HG03045 (cell line): ENCODE measurements at regions not wholly inside any gene's neighbourhood (a gene's known extent, or its start where the extent isn't known, plus 50 kb on each side); places are given as distances from the start of the nearest gene placed in this dataset.
"Not testable (repeated sequence)": the region's sequence is repeated elsewhere in the genome, so short reads cannot be mapped to it uniquely, and the experiment has no call there.

Experiments used
- ATAC-seq: cut with Tn5 transposase; IDR thresholded peaks from one replicate; pipeline ENCODE4 v1.9.1; 2021; ENCODE audit warnings: mild to moderate bottlenecking, moderate library complexity; ENCODE audit not compliant: unreplicated experiment

DNA sequence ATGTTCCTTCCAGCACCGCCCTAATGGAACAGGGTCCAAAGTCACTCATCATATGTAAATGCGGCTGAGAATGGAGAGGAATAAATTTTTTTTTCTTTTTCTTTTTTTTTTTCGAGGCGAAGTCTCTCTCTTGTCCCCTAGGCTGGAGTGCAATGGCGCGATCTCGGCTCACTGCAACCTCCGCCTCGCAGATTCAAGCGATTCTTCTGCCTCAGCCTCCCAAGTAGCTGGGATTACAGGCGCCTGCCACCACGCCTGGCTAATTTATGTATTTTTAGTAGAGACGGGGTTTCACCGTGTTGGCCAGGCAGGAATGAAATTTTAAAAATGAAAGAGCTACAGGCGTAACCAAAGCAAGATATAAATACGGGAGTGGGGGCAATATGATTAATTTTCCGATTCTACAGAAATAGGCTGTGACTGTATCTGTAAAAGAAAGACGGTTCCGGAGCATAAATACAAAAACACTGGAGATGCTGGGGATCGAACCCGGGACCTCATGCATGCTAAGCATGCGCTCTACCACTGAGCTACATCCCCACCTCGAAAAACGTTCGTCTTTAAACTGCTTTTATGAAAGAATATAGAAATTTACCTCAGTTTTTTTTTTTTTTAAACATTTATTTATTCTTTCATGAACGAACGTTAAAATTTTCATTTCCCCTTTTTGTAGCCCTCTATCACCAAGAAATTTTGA, 132.2 kb downstream of the GPX5 start:
- ATAC-seq, result no peak

DNA sequence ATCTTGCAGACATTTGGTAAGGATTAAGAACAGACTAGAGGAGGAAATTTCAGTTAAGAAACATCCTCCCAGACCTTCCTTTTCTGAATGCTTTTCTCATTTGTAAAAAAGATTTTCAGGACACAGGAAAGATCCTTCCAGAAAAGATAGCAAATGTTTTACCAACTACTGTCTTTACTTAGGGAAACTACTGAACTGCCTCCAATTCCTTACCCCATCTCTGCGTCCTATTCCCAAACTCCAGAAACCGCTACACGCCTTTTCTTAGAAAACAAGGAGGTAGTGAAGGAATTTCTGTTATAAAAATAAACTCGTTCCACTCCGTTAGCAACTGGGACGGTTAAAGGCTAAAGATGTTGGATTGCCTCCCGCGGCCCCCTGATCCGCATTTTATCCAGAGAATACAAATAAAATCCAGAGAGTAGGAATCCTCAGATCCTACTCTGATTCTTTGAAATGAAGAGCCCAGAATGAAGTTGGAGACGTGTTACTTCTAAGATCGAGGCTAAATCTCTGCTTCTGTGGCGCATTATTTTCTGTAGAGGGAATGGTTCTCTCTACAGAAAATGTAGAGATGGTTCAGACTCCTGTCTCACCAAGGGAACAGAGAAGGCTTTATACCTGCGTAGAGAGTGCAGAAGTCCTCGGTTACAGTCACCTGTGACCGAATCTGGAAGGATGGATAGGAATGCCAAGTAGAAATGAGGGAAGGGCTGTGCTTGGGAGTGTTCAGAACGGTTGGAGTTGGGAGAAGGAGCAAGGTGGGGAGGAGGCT, 133.0 kb downstream of the GPX5 start:
- no peak for ATAC-seq

DNA sequence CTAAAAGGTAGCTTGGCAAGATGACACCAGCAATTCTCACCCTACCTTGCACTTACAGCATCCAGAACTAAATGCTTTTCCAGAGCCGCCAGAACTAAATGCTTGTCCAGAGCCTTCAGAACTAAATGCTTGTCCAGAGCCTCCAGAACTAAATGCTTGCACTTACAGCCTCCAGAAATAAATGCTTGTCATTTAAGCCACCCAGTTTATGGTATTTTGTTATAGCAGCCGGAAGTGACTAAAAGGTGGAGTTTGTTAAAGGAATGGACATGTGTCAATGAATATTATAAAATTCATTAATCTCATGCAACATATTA, 133.5 kb downstream of the GPX5 start:
- ATAC-seq, result no peak

DNA sequence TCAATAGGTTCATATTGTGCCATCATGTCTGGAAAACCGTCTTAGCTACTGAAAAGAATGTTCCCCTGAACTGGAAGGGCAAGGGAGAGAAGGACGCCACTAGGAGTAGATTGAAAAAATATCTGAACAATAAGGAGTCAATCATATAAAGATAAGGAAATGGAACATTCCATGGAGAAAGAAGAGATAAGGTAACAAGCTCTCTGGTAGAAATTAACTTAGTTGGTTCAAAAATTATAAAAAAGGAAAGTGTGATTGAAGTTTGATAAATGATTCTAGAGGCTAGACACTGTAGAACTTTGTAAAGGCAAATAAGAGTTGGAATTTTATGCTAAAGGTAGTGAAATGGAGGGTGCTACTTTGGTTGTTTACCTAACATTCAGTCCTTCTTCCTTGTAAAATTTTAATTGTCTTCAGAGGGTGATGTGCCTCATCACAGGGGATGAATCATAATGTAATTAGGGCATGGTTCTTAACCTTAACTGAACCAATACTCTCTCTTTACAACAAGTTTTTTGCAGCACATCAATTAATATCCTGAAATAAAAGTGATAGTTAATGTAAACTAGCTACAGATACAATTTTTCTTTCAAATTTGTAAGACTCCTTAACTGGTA, 135.5 kb downstream of the GPX5 start:
- no peak for ATAC-seq

DNA sequence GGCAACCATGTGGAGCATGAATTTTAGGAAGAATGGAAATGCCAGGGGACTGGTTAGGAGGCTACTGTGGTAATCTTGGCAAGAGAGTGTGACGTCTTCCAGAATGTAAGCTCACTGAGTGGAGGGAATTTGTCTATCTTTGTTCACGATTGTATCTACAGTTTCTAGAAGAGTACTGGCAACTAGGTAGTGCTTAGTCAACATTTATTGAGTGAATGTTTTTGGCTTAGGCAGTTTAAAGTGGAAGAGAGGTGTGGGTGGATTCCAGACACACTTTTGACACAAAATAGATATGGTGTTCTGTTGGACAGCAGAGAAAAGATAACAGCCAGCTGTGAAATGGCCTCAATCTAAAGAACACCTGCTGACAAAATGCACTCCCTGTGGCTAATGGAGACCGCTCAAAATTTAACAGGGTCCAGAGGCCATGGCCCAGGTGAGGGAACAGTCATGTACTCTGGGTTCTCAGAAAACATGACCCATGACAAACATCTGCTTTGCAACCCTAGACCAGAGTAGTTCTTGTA, 139.3 kb downstream of the GPX5 start:
- no peak for ATAC-seq

DNA sequence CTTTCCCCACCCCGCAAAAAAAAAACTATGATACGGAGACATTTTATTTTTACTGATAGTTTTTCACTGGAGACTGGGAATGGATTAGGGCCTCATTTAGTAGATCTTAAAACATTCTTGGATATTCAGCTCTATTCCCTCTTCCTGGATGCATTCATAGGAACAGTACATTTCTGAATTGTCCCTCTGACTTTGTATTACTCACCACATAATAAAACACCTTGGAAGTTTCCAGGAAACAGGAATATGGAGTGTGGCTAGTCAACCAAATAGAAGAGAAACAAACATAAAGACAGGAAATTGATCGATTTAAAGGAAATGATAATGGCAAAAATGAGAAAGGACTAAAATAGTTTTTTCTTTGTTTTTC, 147.7 kb downstream of the GPX5 start:
- ATAC-seq, result no peak

DNA sequence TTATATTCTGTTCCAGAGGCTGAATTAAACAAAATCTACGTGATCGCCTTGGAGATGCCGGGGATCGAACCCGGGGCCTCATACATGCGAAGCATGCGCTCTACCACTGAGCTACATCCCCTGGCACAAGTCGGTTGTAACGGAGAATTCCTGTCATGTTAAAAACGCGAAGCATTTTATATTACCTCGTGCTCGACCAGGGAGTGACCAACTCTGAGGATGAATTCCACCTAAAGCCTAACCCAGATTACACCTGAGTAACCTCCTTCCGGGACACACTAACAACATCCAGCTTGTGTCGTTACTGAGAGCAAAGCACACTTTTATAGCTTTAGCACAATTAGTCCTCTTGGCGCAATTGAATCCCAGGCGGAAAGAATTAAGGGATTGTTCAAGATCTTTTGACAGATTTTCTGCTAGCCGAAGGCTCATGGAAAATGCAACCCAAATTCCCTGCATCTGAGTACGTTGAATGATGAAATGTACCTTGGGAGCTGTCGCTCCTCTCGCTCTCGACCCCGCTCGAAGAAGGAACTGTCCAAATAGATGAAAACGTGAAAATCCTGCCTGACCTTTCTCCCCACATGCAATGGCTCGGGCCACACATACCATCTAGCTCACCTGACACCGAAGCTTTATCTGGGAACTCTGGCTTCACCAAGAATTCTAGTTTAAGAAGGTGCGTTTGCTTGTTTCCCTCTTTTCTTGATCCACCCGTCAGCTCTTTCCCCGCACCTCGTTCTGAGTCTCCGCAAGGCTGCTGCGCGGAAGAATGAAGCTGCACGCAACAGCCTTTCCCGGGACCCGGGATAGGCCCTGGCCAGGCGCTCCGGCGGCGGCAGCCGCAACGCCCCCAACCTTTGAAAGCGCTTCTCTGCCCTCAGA, 148.3 kb downstream of the GPX5 start:
- no peak for ATAC-seq

DNA sequence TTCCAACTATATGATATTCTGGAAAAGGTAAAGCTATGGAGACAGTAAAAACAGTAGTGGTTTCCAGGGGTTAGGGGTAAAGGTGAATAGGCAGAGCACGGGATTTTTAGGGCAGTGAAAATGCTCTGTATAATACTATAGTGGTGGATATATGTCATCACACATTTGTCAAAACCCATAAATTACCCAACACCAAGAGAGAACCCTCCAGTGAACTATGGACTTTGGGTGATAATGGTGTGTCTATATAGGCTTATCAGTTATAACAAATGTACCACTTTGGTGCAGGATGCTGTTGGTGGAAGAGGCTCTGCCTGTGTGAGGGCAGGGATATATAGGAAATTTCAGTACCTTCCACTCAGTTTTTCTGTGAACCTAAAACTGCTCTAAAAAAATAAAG, 149.9 kb downstream of the GPX5 start:
- no peak for ATAC-seq

DNA sequence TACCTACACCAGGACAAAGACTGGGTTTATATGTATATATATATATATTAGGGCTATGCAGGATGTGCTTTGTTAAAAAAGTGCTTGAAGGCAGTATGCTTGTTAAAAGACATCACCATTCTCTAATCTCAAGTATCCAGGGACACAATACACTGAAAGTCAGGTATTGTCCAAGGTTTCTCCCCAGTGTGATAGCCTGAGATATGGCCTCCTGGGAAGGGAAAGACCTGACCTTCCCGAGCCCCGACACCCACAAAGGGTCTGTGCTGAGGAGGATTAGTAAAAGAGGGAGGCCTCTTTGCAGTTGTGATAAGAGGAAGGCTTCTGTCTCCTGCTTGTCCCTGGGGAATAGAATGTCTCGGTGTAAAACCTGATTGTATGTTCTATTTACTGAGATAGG, 156.9 kb downstream of the GPX5 start:
- no peak for ATAC-seq

DNA sequence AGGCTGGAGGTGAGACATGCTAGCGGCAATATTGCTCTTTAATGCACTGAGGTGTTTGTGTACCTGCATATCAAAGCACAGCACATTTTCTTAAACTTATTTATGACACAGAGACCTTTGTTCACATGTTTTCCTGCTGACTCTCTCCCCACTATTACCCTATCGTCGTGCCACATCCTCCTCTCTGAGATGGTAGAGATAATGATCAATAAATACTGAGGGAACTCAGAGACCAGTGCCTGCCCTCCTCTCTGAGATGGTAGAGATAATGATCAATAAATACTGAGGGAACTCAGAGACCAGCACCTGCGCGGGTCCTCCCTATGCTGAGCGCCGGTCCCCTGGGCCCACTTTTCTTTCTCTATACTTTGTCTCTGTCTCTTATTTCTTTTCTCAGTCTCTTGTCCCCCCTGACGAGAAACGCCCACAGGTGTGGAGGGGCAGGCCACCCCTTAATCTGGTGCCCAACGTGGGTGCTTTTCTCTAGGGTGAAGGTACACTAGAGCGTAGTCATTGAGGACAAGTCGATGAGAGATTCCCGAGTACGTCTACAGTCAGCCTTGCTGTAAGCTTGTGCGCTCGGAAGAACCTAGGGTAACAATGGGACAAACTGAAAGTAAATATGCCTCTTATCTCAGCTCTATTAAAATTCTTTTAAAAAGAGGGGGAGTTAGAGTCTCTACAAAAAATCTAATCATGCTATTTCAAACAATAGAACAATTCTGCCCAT, 157.4 kb downstream of the GPX5 start:
- ATAC-seq, result not testable (repeated sequence)

DNA sequence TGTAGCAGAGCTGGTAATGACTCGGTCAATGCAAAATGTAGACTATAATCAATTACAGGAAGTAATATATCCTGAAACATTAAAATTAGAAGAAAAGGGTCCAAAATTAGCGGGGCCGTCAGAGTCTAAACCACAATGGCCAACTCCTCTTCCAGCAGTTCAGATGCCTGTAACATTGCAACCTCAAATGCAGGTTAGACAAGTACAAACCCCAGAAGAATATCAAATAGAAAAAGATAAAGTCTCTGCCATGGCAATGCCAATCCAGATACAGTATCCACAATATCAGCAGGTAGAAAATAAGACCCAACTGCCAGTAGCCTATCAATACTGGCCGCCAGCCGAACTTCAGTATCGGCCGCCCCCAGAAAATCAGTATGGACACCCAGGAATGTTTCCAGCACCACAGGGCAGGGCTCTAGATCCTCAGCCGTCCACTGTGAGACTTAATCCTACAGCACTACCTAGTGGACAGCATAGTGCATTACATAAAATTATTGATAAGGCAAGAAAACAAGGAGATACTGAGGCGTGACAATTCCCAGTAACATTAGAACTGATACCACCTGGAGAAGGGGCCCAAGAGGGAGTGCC, 158.4 kb downstream of the GPX5 start:
- ATAC-seq, result no peak

DNA sequence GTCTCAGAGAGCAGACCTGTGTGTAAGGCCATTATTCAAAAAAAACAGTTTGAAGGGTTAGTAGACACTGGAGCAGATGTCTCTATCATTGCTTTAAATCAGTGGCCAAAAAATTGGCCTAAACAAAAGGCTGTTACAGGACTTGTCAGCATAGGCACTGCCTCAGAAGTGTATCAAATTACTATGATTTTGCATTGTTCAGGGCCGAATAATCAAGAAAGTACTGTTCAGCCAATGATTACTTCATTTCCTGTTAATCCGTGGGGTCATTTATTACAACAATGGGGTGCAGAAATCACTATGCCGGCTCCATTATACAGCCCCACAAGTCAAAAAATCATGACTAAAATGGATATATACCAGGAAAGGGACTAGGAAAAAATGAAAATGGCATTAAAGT, 160.3 kb downstream of the GPX5 start:
- ATAC-seq, result not testable (repeated sequence)

DNA sequence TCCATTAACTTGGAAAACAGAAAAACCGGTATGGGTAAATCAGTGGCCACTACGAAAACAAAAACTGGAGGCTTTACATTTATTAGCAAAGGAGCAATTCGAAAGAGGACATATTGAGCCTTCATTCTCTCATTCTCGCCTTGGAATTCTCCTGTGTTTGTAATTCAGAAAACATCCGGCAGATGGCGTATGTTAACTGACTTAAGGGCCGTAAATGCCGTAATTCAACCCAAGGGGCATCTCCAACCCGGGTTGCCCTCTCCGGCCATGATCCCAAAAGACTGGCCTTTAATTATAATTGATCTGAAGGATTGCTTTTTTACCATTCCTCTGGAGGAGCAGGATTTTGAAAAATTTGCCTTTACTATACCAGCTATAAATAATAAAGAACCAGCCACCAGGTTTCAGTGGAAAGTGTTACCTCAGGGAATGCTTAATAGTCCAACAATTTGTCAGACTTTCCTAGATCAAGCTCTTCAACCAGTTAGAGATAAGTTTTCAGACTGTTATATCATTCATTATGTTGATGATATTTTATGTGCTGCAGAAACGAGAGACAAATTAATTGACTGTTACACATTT, 160.9 kb downstream of the GPX5 start:
- not testable (repeated sequence) for ATAC-seq

DNA sequence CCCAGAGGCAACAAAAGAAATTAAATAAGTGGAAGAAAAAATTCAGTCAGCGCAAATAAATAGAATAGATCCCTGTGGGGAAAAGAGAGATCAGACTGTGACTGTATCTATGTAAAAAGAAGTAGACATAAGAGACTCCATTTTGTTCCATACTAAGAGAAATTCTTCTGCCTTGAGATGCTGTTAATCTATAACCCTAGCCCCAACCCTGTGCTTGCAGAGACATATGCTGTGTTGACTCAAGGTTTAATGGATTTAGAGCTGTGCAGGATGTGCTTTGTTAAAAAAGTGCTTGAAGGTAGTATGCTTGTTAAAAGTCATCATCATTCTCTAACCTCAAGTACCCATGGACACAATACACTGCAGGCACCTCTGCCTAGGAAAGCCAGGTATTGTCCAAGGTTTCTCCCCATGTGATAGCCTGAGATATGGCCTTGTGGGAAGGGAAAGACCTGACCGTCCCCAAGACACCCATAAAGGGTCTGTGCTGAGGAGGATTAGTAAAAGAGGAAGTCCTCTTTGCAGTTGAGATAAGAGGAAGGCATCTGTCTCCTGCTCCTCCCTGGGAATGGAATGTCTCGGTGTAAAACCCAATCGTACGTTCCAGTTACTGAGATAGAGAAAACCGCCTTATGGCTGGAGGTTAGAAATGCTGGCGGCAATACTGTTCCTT, 161.8 kb downstream of the GPX5 start:
- not testable (repeated sequence) for ATAC-seq

DNA sequence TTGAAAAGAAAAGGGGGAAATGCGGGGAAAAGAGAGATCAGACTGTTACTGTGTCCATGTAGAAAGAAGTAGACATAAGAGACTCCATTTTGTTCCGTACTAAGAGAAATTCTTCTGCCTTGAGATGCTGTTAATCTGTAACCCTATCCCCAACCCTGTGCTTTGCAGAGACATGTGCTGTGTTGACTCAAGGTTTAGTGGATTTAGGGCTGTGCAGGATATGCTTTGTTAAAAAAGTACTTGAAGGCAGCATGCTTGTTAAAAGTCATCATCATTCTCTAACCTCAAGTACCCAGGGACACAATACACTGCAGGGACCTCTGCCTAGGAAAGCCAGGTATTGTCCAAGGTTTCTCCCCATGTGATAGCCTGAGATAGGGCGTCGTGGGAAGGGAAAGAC, 166.3 kb downstream of the GPX5 start:
- ATAC-seq, result not testable (repeated sequence)

DNA sequence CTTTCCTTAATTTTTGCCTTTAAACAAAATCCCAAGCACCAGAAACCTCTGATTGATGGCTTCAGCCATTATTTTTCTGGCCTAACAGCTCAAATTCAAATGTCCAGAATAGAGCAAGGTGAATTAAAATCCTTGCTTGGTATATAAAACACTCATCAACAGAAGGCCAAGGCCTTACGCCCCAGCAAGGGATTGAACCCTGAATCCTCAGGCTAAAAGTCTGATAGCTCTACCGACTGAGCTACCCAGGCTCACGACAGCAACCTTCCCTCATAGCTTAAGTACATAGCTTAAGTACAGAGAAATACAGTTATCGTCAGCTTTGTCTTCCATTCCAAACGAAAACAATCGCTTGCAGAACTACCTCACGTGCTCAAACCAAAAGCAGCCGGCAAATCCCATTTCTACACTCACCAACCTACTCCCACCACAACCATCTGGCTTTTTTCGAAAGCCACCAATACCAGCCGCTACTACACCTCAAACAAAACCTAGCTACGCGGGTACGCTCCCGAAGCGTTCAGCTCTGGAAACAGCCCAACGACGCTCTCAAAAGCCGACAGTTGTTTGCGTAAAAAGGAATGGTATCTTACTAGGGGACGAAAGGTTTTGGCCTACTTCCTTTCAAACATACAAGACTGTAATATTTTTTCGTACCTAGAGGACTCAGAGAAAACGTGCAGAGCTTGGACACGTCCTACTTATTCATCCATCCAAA, 167.5 kb downstream of the GPX5 start:
- no peak for ATAC-seq

DNA sequence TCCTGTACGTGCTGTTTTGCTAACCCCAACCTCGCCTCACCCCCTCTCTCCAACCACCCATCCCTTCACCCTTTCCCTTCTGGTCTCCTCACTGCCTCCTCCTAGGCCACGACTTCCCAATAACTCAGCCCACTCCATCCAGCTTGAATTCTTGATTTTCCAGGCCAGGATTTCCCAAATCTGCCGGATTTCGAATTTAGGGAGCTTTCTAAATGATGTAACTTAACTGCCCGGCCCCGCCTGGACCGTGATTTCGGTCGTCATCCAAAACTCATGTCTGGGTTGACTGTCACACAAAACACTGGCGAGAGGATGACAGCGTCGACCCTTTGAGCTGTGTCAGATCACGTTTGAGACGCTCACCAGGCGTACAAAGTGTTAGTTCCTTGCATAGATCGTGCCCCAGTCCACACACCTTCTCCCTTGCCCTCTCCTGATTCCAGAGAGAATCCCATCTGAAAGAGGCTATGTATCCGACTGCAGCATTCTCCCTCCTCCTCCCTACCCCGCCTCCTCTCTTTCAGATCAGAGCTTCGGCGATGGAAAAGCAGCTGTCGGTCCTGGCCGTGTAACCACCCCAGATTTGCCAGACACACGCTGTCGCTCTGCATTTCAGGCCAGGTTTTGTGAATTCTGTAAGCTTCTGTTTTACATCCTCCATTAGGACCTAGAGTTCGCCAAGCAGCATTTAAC, 168.2 kb downstream of the GPX5 start:
- no peak for ATAC-seq

DNA sequence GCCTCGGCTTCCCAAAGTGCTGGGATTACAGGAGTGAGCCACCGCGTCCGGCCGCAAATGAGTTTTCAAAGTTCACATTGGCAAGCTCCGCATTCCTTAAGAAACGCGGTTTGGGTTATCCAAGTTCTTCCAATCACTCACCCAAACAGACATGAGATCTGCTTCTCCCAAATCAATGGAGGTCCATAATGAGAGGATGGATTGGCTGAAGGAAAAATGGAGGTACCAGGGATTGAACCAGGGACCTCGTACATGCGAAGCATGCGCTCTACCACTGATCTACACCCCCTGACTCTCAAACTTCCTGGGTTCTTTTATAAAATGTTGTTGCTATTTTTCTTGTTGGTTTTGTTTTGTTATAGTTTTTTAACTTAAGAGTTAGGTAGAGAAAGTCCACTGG, 170.0 kb downstream of the GPX5 start:
- no peak for ATAC-seq
